Body of pancreas (tissue), 4 donors: ENCODE measurements at regions not wholly inside any gene's neighbourhood (a gene's known extent, or its start where the extent isn't known, plus 50 kb on each side); places are given as distances from the start of the nearest gene placed in this dataset.

Experiments used
- ATAC-seq: fragments of 150-250 bp; one replicate; pipeline ENCODE4 v1.9.1; 2016
- DNase-seq, 4 donors: peaks; one replicate each; pipeline ENCODE4 v3.0.0-alpha.2; 2019
- H3K27ac ChIP-seq, 4 donors: fragments of 200-600 bp; sonication (generic); 1 replicate in 3 of 4; 2 replicates in 1 of 4; pipeline versions ENCODE4 v1.5.1 to v1.6.1; 2016 to 2019; ENCODE audit warnings: mild to moderate bottlenecking in 1 of 4, mixed read lengths in 1 of 4, moderate library complexity in 1 of 4
- H3K27me3 ChIP-seq, 2 donors: fragments of 200-600 bp; sonication (generic); one replicate each; pipeline ENCODE4 v1.6.0; 2016; ENCODE audit warnings: mild to moderate bottlenecking in 1 of 2
- H3K36me3 ChIP-seq, 2 donors: fragments of 200-600 bp; sonication (generic); replicated peaks in 1 of 2; 2 replicates each; pipeline ENCODE4 v1.5.1; 2016; ENCODE audit warnings: low read depth in 2 of 2; ENCODE audit not compliant: insufficient read depth in 1 of 2
- H3K4me1 ChIP-seq: fragments of 200-600 bp; sonication (generic); one replicate; pipeline ENCODE4 v1.6.0; 2016
- H3K4me3 ChIP-seq, 2 donors: fragments of 200-600 bp; sonication (generic); 1 replicate in 1 of 2; 2 replicates in 1 of 2; pipeline ENCODE4 v1.5.1; 2016 to 2019
- H3K9me3 ChIP-seq, 3 donors: fragments of 200-600 bp; sonication (generic); 1 replicate in 2 of 3; 2 replicates in 1 of 3; pipeline ENCODE4 v1.5.1; 2016
- CTCF ChIP-seq, 7 experiments: fragments of 450-650 bp in 4 of 7; fragments of 200-600 bp in 3 of 7; sonication (generic) in 3 of 7; IDR thresholded peaks; one replicate each; pipeline ENCODE4 v1.5.1; 2016 to 2019; ENCODE audit warnings: antibody characterized with exemption in 7 of 7
- POLR2A ChIP-seq, 3 donors: fragments of 450-650 bp; IDR thresholded peaks; one replicate each; pipeline ENCODE4 v1.6.1; 2016; ENCODE audit warnings: antibody characterized with exemption in 3 of 3, mild to moderate bottlenecking in 2 of 3
- WGBS, 2 donors: methylation state at CpG; one replicate each; pipeline ENCODE4 v1.1.5; 2017; 5-methylcytosine and 5-hydroxymethylcytosine counted together
- intact Hi-C: fragments of 100-400 bp; cut with DNase I; formaldehyde crosslinking; loops from one replicate; pipeline ENCODE4 v1.15.1; 2023

DNA sequence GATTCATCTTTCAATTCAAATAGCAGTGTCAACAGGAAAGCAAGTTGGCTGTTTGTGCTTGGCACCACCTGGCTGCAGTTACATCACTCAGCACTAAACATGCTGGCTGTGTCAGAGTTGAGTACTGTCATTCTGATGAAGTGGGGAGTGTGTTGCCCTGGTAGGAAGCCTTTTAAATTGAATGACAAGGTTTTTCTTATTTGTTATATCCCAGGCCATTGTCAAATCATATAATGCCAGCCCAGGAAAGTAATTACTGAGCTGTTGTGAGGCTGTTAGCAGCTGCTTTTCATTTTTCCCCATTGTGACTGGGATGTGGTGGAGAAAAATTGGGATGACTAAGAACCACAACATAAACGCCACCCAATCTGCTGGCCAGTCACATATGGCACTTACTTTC lies 106.5 kb upstream of the PRKD1 start:
- H3K27me3 ChIP-seq, result no peaks in the 10 kb centered on the region
- no peaks in the 10 kb centered on the region for H3K36me3 ChIP-seq
- DNase-seq, result no peak
- H3K27ac ChIP-seq, result no peak overlapping the region
- H3K4me1 ChIP-seq, result no peaks in the 10 kb centered on the region
- H3K9me3 ChIP-seq, result no peaks in the 10 kb centered on the region
- no peak for ATAC-seq
- intact Hi-C loops, result no loop called here
- TF ChIP-seq CTCF (IDR thresholded peaks at IDR 0.05) (no peak), POLR2A (IDR thresholded peaks at IDR 0.05) (no peak)
- WGBS, 2 donors, result 50 to 54% methylated on average over 1 of the region's 1 CpG
- H3K4me3 ChIP-seq, result no peak overlapping the region

DNA sequence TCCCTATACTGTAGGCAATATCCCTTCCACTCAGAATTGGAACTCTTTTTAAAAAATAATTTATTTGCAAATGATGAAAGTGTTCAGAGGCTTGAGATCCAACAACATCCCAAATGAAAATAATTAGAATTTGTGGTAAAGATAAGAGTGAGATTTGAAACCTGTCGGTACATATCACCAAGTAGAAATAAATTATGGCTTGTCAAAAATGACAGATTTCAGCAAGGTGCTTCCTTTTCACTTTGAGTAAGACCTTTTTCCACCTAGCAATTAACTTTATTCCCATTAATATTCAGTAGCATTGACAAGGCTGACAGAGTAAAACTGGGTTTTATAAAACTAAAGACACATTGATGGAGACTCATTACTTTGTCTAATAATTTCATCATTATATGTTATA lies 107.7 kb upstream of the PRKD1 start:
- 53 to 61% methylated on average over 1 of the region's 1 CpG for WGBS, 2 donors
- H3K27me3 ChIP-seq, result no peaks in the 10 kb centered on the region
- H3K36me3 ChIP-seq, result no peaks in the 10 kb centered on the region
- DNase-seq (no peak), ATAC-seq (no peak)
- no peak overlapping the region for H3K4me3 ChIP-seq
- H3K9me3 ChIP-seq, result no peaks in the 10 kb centered on the region
- TF ChIP-seq POLR2A (IDR thresholded peaks at IDR 0.05), result no peak
- no peak for TF ChIP-seq CTCF (IDR thresholded peaks at IDR 0.05)
- H3K27ac ChIP-seq, result no peak overlapping the region
- intact Hi-C loops, result no loop called here
- H3K4me1 ChIP-seq, result no peaks in the 10 kb centered on the region

GRCh38 chr14:30045720-30046119 lies 118.1 kb upstream of the PRKD1 start:
- DNase-seq (no peak), ATAC-seq (no peak)
- no peaks in the 10 kb centered on the region for H3K27me3 ChIP-seq
- H3K9me3 ChIP-seq, result no peaks in the 10 kb centered on the region
- no peaks in the 10 kb centered on the region for H3K4me1 ChIP-seq
- H3K36me3 ChIP-seq, result no peaks in the 10 kb centered on the region
- H3K27ac ChIP-seq, result no peak overlapping the region
- 66 to 75% methylated on average over 5 of the region's 5 CpGs for WGBS, 2 donors
- intact Hi-C loops, result no loop called here
- H3K4me3 ChIP-seq, result no peak overlapping the region
- TF ChIP-seq POLR2A (IDR thresholded peaks at IDR 0.05), result no peak
- TF ChIP-seq CTCF (IDR thresholded peaks at IDR 0.05), result no peak

- Histone ChIP-seq H3K4me1 (no peaks in the 10 kb centered on the region), H3K27me3 (no peaks in the 10 kb centered on the region), H3K27ac (no peak overlapping the region), H3K36me3 (no peaks in the 10 kb centered on the region), H3K9me3 (no peaks in the 10 kb centered on the region), H3K4me3 (no peak overlapping the region)
- 72 to 95% methylated on average over 2 of the region's 2 CpGs for WGBS, 2 donors
- no peak for DNase-seq
- intact Hi-C loops, result no loop called here
- TF ChIP-seq CTCF (IDR thresholded peaks at IDR 0.05), result no peak
- no peak for TF ChIP-seq POLR2A (IDR thresholded peaks at IDR 0.05)
- no peak for ATAC-seq
Measured at GRCh38 chr14:30053103-30053502, 125.5 kb upstream of the PRKD1 start.

GRCh38 chr14:30054201-30054600 lies 126.6 kb upstream of the PRKD1 start:
- Histone ChIP-seq H3K27me3 (no peaks in the 10 kb centered on the region), H3K4me3 (no peak overlapping the region), H3K36me3 (no peaks in the 10 kb centered on the region), H3K27ac (no peak overlapping the region), H3K4me1 (no peaks in the 10 kb centered on the region), H3K9me3 (no peaks in the 10 kb centered on the region)
- TF ChIP-seq POLR2A (IDR thresholded peaks at IDR 0.05) (no peak), CTCF (IDR thresholded peaks at IDR 0.05) (no peak)
- intact Hi-C loops, result no loop called here
- ATAC-seq (no peak), DNase-seq (no peak)
